ENCODE measurements at regions not wholly inside any gene's neighbourhood (a gene's known extent, or its start where the extent isn't known, plus 50 kb on each side); places are given as distances from the start of the nearest gene placed in this dataset.

DNA sequence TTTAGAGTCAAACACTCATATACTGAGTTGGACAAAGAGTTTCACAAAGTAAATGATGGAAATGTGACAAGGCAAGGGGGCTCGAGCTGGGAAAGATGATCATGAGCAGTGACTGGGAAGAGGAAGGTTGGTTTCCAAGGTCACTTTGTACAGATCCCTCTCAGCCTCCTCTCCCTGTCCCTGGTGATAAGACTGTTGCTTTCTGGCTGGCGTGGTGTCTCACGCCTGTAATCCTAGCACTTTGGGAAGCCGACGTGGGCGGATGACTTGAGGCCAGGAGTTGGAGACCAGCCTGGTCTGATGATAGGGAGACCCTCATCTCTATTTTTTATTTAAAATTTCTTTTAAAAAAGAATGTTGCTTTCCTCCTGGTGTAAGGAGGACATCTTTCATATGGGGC, 65.4 kb upstream of the CALM2 start:
- TF ChIP-seq, protein P1, sequence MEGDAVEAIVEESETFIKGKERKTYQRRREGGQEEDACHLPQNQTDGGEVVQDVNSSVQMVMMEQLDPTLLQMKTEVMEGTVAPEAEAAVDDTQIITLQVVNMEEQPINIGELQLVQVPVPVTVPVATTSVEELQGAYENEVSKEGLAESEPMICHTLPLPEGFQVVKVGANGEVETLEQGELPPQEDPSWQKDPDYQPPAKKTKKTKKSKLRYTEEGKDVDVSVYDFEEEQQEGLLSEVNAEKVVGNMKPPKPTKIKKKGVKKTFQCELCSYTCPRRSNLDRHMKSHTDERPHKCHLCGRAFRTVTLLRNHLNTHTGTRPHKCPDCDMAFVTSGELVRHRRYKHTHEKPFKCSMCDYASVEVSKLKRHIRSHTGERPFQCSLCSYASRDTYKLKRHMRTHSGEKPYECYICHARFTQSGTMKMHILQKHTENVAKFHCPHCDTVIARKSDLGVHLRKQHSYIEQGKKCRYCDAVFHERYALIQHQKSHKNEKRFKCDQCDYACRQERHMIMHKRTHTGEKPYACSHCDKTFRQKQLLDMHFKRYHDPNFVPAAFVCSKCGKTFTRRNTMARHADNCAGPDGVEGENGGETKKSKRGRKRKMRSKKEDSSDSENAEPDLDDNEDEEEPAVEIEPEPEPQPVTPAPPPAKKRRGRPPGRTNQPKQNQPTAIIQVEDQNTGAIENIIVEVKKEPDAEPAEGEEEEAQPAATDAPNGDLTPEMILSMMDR (IDR thresholded peaks at IDR 0.05; ENCODE audit: extremely low read depth, missing control alignments): no peak
- DNase-seq (ENCODE audit: low spot score): no peak

DNA sequence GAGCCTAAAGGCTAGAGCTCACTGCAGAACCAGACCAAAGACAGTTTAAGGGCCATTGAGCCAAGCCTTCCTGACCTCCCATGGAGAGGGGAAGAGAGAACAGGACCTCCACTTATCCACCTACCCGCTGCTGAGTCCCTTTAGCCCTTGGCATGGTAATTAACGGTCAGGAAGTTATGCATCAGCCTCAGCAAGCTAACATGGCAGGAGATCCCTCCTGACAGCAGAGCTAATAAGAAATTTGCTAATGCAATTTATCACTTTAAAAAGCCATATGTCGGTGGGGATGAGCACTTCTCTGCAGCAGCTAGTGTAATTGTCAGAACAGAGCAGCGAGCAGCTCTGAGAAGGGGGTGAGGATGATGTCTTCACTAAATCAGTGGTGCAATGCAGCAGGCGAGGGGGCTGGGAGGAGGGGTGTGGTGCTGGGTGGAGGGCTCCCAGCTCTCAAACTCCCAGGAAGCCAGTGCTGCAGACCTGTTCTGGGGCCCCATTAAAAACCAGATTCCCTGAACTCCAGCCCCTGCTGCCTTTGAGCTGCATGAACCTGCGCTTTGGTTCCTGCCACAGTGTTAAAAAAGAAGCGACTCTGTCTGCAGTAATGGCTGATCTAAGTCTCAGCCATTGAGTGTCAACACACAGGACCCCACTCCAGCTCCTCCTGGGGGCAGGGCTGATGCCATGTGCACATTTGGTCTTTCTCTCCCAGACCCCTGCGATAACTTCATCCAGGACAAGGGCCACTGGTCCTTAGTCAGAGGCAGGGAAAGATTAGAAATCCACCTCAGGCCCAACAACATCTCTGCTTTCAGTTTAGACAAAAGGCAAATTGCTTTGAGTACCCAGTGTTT, 63.0 kb upstream of the CALM2 start:
- TF ChIP-seq, protein P1 (IDR thresholded peaks at IDR 0.05; ENCODE audit: extremely low read depth, missing control alignments): no peak
- no peak for DNase-seq (ENCODE audit: low spot score)

DNA sequence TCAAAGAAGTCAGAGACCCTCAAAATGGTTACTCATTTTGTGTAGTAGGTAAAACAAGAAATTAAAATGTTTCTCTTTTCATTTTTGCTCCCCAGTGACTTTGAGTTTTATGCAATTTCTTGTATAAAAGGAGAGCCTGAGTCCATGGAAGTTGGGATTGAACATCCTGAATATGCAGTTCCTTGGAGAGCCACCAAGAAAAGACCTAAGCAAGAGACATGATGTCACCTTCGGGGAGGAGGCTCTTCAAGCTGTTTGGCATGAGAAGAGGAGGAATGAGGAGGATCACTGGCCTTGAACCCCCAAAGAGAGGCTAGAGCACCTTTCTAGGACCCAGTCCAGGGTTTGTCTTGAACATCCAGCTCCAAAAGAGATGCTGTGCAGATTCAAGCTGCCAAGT, 62.3 kb upstream of the CALM2 start:
- TF ChIP-seq, protein P1 (IDR thresholded peaks at IDR 0.05; ENCODE audit: extremely low read depth, missing control alignments): no peak
- no peak for DNase-seq (ENCODE audit: low spot score)

DNA sequence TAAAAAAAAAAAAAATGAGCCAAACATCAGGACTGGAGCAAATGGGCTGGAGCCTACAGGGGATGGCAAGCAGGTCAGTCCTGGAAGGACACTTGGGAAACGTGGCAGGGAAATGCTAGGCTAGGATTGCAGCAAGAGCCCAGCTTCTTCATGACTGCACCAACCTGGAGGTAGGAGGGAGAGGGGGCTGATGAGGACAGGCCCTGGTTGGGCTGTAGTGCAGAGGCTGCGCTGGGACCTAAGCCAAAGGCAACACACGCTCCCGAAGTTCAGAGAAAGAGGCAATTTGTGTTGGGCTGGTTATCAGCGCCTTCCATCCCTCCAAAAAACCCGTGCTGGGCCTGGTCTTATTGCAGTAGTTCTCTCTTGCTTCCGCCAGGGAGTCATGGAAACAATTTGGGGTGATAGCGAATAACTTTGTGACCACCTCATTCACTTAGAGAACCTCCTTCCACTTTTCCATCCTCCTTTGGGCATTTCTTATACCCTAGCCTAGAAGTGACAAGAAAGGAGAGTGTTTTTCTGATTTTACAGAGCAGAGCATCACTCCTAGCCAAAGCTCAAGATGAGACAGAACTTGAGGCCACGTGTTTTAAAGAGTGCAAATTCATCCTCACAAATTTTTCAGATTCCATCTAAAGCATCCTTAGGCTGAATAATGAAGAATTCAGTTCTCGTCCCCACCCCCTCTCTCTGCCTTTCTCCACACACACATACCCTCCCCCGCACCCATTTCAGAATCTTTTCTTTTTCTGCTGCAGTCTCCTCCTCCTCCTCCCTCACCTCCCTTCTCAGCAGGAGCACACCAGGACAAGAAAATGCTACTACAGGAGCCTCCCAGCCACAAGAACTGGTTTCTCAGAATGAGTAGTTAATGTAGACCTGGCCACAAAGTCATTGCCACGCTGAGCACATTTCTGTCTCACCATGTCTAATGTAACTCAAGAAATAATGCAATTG, 61.3 kb upstream of the CALM2 start:
- no peak for DNase-seq (ENCODE audit: low spot score)
- TF ChIP-seq, protein P1 (IDR thresholded peaks at IDR 0.05; ENCODE audit: extremely low read depth, missing control alignments): no peak

DNA sequence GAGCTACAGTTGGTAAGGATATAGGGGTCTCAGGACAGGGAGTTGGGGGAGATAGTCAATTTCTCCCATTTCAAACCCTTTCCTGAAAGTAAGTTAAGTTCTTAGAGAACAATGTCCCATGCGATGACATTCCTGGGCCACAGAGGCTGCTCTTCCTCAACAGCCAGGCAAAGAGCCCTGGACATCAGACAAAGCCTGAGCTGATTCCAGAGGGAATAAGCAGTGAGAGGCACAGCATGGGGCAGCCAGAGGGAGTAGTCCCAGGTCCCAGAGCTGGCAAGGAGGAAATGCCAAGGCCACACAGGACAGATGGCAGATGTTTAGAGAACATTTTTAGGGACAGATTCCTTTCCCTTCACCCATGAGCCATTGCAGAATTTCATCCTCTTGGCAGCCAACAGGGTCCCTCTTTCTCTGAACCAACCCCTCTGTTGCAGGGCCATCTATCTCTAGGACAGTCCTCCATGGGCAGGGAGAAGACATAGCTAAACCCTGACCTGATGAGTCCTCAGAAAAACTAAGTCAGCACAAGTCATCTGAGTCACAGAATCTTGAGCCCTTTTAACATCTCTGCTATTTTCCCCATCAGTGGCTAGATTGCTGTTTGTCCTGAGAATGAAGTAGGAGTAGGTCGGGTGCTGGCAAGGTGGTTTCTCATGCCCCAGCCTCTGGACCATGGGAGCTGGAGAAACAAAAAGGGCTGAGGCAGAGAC, 60.3 kb upstream of the CALM2 start:
- TF ChIP-seq, protein P1 (IDR thresholded peaks at IDR 0.05; ENCODE audit: extremely low read depth, missing control alignments): no peak
- no peak for DNase-seq (ENCODE audit: low spot score)

DNA sequence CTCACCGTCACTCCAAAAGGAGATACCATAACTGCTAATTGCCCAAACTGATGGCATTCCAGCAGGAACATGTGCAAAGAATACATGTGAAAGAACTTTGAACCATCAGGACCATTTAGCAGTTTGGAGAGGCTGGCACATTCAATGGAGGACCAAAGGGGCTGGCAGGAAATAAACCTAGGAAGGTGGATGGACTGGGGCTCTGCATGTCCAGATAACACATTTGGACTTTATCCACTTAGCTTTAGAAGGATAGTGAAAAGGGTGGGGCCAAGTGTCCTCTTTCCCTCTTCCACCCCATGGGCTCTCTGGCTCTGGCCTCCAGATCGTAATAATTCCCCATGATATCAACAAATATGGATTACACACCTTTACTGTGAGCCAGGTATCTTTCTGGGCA, 58.8 kb upstream of the CALM2 start:
- DNase-seq (ENCODE audit: low spot score): no peak
- TF ChIP-seq, protein P1 (IDR thresholded peaks at IDR 0.05; ENCODE audit: extremely low read depth, missing control alignments): no peak

Measured in GM20000 (cell line).